ENCODE measurements at regions not wholly inside any gene's neighbourhood (a gene's known extent, or its start where the extent isn't known, plus 50 kb on each side); places are given as distances from the start of the nearest gene placed in this dataset.

- TF ChIP-seq EZH2 (IDR thresholded peaks at IDR 0.05) (no peak), POLR2AphosphoS5 (IDR thresholded peaks at IDR 0.05; ENCODE audit: borderline replicate concordance, low read depth, low read length) (no peak)
Measured at GRCh38 chr1:55867304-55867843, 652.2 kb upstream of the USP24 start.
